K562 (cell line): ENCODE measurements at regions not wholly inside any gene's neighbourhood (a gene's known extent, or its start where the extent isn't known, plus 50 kb on each side); places are given as distances from the start of the nearest gene placed in this dataset.

Experiments
- ATAC-seq: fragments of 200-7000 bp; cut with Tn5 transposase; 3 replicates; pipeline ENCODE4 v1.9.1; 2020; ENCODE audit warnings: moderate library complexity
- BruUV-seq: library from RNA; stranded (reverse); fragments of 400-500 nt; replicated peaks from 2 replicates; lab custom pipeline; 2021; lab: Mats Ljungman, UMichigan
- CTCF ChIA-PET: fragments of 300-600 bp; formaldehyde crosslinking; extraction: SDS; loops from one replicate; lab custom pipeline; 2021; ENCODE audit warnings: low intra/inter-chr PET ratio; lab: Yijun Ruan, JAX
- POLR2A ChIA-PET: fragments of 300-600, 350-650 bp; sonication (Branson Sonifier 250); formaldehyde crosslinking; extraction: SDS; loops from one replicate; lab custom pipeline; 2021; ENCODE audit warnings: antibody characterized with exemption, inconsistent platforms; lab: Yijun Ruan, JAX
- DNase-seq, 4 experiments: peaks; one replicate each; pipeline versions ENCODE4 v3.0.0 to v3.0.0-alpha.2; 2011 to 2018; ENCODE audit warnings: low spot score in 3 of 4, mixed read lengths in 3 of 4; ENCODE audit errors: extremely low read depth in 1 of 4
- FAIRE-seq: peaks from 2 replicates; lab custom pipeline; 2011; peaks lifted over from hg19 to GRCh38; lab: Jason Lieb, UNC
- H2AFZ ChIP-seq: 2 replicates; pipeline ENCODE4 v1.6.0; 2011; ENCODE audit warnings: low read depth, low read length, control low read depth, inconsistent platforms
- H3K27ac ChIP-seq: fragments of 200-600 bp; 3 replicates; pipeline ENCODE4 v1.8.0; 2011; ENCODE audit warnings: low read depth, mild to moderate bottlenecking, control low read depth, inconsistent platforms, low read length, moderate library complexity, mixed read lengths; ENCODE audit errors: extremely low read depth
- H3K27me3 ChIP-seq, 2 experiments: fragments of 300-600 bp in 1 of 2; 2 replicates in 1 of 2; 3 replicates in 1 of 2; pipeline versions ENCODE4 v1.6.0 to v1.8.0; 2011; ENCODE audit warnings: inconsistent platforms in 2 of 2, low read length in 2 of 2, mild to moderate bottlenecking in 1 of 2, mixed read lengths in 1 of 2, moderate library complexity in 1 of 2; ENCODE audit not compliant: control insufficient read depth in 2 of 2, insufficient read depth in 2 of 2
- H3K36me3 ChIP-seq: fragments of 300-600 bp; 3 replicates; pipeline ENCODE4 v1.8.0; 2011; ENCODE audit warnings: mild to moderate bottlenecking, low read length, inconsistent platforms; ENCODE audit not compliant: control insufficient read depth, insufficient read depth
- H3K4me1 ChIP-seq, 2 experiments: fragments of 200-600 bp in 1 of 2; replicated peaks in 1 of 2; 2 replicates in 1 of 2; 3 replicates in 1 of 2; pipeline versions ENCODE4 v1.5.1 to v1.8.0; 2011; ENCODE audit warnings: inconsistent platforms in 2 of 2, low read length in 2 of 2, mild to moderate bottlenecking in 1 of 2, mixed read lengths in 1 of 2, moderate library complexity in 1 of 2; ENCODE audit not compliant: control insufficient read depth in 2 of 2, insufficient read depth in 2 of 2
- H3K4me2 ChIP-seq: 2 replicates; pipeline ENCODE4 v1.6.1; 2011; ENCODE audit warnings: low read length, control low read depth, inconsistent platforms, mixed read lengths; ENCODE audit not compliant: insufficient read depth
- H3K4me3 ChIP-seq: fragments of 200-600 bp; sonication (generic), shearing (Covaris generic); 2 replicates; pipeline ENCODE4 v1.5.1; 2016; ENCODE audit warnings: control low read depth, inconsistent platforms
- H3K79me2 ChIP-seq: fragments of 200-600 bp; 3 replicates; pipeline ENCODE4 v1.8.0; 2011; ENCODE audit warnings: low read length, inconsistent platforms; ENCODE audit not compliant: control insufficient read depth, insufficient read depth
- H3K9ac ChIP-seq, 2 experiments: 2 replicates each; pipeline versions ENCODE4 v1.6.0 to v1.6.1; 2011; ENCODE audit warnings: low read depth in 2 of 2, low read length in 2 of 2, control low read depth in 1 of 2, inconsistent platforms in 1 of 2, mild to moderate bottlenecking in 1 of 2, mixed read lengths in 1 of 2; ENCODE audit not compliant: insufficient read depth in 1 of 2
- H3K9me1 ChIP-seq: one replicate; pipeline ENCODE4 v1.6.0; 2011; ENCODE audit warnings: inconsistent platforms, mild to moderate bottlenecking, low read length, moderate library complexity; ENCODE audit not compliant: control insufficient read depth, insufficient read depth
- H3K9me3 ChIP-seq: replicated peaks from 2 replicates; pipeline ENCODE4 v1.5.1; 2011; ENCODE audit warnings: low read depth, low read length, inconsistent platforms; ENCODE audit not compliant: control insufficient read depth, insufficient read depth
- H4K20me1 ChIP-seq: replicated peaks from 2 replicates; pipeline ENCODE4 v1.6.1; 2011; ENCODE audit warnings: low read length, inconsistent platforms, mixed read lengths; ENCODE audit not compliant: control insufficient read depth, insufficient read depth
- BRD9 ChIP-seq: fragments of 450-650 bp; IDR thresholded peaks from 2 replicates; pipeline ENCODE4 v1.6.1; 2018; ENCODE audit warnings: low read depth; ENCODE audit not compliant: partially characterized antibody
- FOXM1 ChIP-seq, 2 experiments: fragments of 450-650 bp in 1 of 2; sonication (generic) in 1 of 2; formaldehyde crosslinking in 1 of 2; IDR thresholded peaks; 2 replicates each; pipeline versions ENCODE4 v1.6.1 to v1.9.0; 2017 to 2022; ENCODE audit warnings: low read depth in 2 of 2, mild to moderate bottlenecking in 2 of 2, missing genetic modification reagents in 1 of 2, moderate library complexity in 1 of 2
- ILF3 ChIP-seq: fragments of 450-650 bp; IDR thresholded peaks from 2 replicates; pipeline ENCODE4 v1.6.1; 2018; ENCODE audit warnings: antibody characterized with exemption, mild to moderate bottlenecking, moderate library complexity, borderline replicate concordance
- POLR2AphosphoS5 ChIP-seq: IDR thresholded peaks from 2 replicates; pipeline ENCODE4 v1.6.1; 2011; ENCODE audit warnings: mild to moderate bottlenecking, low read depth, low read length, moderate library complexity; ENCODE audit not compliant: control insufficient read depth, insufficient read depth
- SREBF1 ChIP-seq: fragments of 150-350 bp; IDR thresholded peaks from 2 replicates; pipeline ENCODE4 v1.6.1; 2014; ENCODE audit warnings: antibody characterized with exemption, low read depth, low read length, borderline replicate concordance
- WGBS: fragments of 100-300 bp; shearing (Covaris generic); methylation state at CpG from one replicate; pipeline ENCODE4 v1.1.6; 2016; ENCODE audit warnings: low coverage, mixed read lengths; ENCODE audit not compliant: insufficient coverage; ENCODE audit errors: missing lambda C conversion rate; 5-methylcytosine and 5-hydroxymethylcytosine counted together
- in situ Hi-C: fragments of 300-500 bp; cut with MboI; formaldehyde crosslinking; loops from 4 replicates; pipeline ENCODE4 v1.15.0; 2018; ENCODE audit warnings: inconsistent platforms, mixed read lengths
- intact Hi-C: fragments of 100-400 bp; cut with micrococcal nuclease; formaldehyde crosslinking; loops from 2 replicates; pipeline ENCODE4 v1.14.2; 2022
- TF ChIP-seq, protein P1 (sequence below): fragments of 450-650 bp; formaldehyde crosslinking; IDR thresholded peaks from 2 replicates; pipeline ENCODE4 v1.4.0; 2022; ENCODE audit warnings: missing genetic modification characterization
- TF ChIP-seq, protein P2 (sequence below): fragments of 450-650 bp; formaldehyde crosslinking; IDR thresholded peaks from 2 replicates; pipeline ENCODE4 v1.4.0; 2022; ENCODE audit warnings: missing genetic modification characterization
- TF ChIP-seq, protein P3 (sequence below): fragments of 450-650 bp; formaldehyde crosslinking; IDR thresholded peaks from 2 replicates; pipeline ENCODE4 v1.4.0; 2022; ENCODE audit warnings: mild to moderate bottlenecking, moderate library complexity
- TF ChIP-seq, protein P4 (sequence below), 2 experiments: fragments of 450-650 bp; IDR thresholded peaks; 2 replicates each; pipeline ENCODE4 v1.6.1; 2016; ENCODE audit warnings: mild to moderate bottlenecking in 2 of 2, borderline replicate concordance in 1 of 2, low read depth in 1 of 2, moderate library complexity in 1 of 2

DNA sequence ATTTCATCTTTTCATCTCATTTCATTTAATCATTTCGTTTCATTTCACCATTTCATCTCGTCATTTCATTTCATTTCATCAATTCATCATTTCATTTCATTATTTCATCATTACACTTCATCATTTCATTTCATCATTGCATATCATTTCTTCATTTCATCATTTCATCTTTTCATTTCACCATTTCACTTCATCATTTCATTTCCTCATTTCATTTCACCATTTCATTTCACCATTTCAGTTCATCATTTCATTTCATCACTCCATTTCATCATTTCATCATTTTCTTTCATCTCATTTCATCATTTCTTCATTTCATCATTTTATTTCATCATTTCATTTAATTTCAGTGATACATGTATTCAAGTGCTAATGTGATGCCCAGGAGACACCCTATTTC is 127.1 kb downstream of the ANKRD30BL start:
- no peak overlapping the region for H3K27ac ChIP-seq
- H2AFZ ChIP-seq: no peak overlapping the region
- BruUV-seq: no TSS peak
- H3K4me3 ChIP-seq: no peak overlapping the region
- in situ Hi-C loops (loop anchor here (25.0 kb wide), 1 partner anchor 103 kb away; no protein-coding TSS in a partner anchor), intact Hi-C loops (no loop called here)
- ChIA-PET CTCF (interaction anchor here (0.7 kb wide), 1 partner anchor 491 kb away, joined by 3 read pairs; no protein-coding TSS in a partner anchor), POLR2A (no interaction called here)
- no peak overlapping the region for H3K9ac ChIP-seq
- H3K79me2 ChIP-seq: no peaks in the 10 kb centered on the region
- no peak overlapping the region for H3K4me2 ChIP-seq
- no peaks in the 10 kb centered on the region for H3K36me3 ChIP-seq
- H4K20me1 ChIP-seq: no peaks in the 10 kb centered on the region
- no peaks in the 10 kb centered on the region for H3K9me3 ChIP-seq
- no peak for ATAC-seq
- no peak for DNase-seq
- FAIRE-seq: no peak
- H3K27me3 ChIP-seq: peaks cover 11 to 14% of the 10 kb centered on the region in 2 experiments; a peak in 3 of 5 replicates
- WGBS: 0% methylated on average over 2 of the region's 2 CpGs
- no peaks in the 10 kb centered on the region for H3K9me1 ChIP-seq
- H3K4me1 ChIP-seq: peaks cover 0 to 14% of the 10 kb centered on the region in 2 experiments; a peak in 2 of 5 replicates
- TF ChIP-seq BRD9: no peak
- TF ChIP-seq, protein P1, sequence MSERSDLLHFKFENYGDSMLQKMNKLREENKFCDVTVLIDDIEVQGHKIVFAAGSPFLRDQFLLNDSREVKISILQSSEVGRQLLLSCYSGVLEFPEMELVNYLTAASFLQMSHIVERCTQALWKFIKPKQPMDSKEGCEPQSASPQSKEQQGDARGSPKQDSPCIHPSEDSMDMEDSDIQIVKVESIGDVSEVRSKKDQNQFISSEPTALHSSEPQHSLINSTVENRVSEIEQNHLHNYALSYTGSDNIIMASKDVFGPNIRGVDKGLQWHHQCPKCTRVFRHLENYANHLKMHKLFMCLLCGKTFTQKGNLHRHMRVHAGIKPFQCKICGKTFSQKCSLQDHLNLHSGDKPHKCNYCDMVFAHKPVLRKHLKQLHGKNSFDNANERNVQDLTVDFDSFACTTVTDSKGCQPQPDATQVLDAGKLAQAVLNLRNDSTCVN (CRISPR knock-in tag): no peak
- no peak for TF ChIP-seq ILF3
- TF ChIP-seq FOXM1 (IDR thresholded peaks at IDR 0.05; ENCODE audit: low read depth): no peak
- TF ChIP-seq FOXM1 (CRISPR knock-in tag; IDR thresholded peaks at IDR 0.05; ENCODE audit: low read depth): no peak
- TF ChIP-seq, protein P2, sequence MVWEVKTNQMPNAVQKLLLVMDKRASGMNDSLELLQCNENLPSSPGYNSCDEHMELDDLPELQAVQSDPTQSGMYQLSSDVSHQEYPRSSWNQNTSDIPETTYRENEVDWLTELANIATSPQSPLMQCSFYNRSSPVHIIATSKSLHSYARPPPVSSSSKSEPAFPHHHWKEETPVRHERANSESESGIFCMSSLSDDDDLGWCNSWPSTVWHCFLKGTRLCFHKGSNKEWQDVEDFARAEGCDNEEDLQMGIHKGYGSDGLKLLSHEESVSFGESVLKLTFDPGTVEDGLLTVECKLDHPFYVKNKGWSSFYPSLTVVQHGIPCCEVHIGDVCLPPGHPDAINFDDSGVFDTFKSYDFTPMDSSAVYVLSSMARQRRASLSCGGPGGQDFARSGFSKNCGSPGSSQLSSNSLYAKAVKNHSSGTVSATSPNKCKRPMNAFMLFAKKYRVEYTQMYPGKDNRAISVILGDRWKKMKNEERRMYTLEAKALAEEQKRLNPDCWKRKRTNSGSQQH (CRISPR knock-in tag): no peak
- TF ChIP-seq, protein P3, sequence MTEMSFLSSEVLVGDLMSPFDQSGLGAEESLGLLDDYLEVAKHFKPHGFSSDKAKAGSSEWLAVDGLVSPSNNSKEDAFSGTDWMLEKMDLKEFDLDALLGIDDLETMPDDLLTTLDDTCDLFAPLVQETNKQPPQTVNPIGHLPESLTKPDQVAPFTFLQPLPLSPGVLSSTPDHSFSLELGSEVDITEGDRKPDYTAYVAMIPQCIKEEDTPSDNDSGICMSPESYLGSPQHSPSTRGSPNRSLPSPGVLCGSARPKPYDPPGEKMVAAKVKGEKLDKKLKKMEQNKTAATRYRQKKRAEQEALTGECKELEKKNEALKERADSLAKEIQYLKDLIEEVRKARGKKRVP (CRISPR knock-in tag): no peak
- no peak for TF ChIP-seq SREBF1
- no peak for TF ChIP-seq POLR2AphosphoS5
- TF ChIP-seq, protein P4, sequence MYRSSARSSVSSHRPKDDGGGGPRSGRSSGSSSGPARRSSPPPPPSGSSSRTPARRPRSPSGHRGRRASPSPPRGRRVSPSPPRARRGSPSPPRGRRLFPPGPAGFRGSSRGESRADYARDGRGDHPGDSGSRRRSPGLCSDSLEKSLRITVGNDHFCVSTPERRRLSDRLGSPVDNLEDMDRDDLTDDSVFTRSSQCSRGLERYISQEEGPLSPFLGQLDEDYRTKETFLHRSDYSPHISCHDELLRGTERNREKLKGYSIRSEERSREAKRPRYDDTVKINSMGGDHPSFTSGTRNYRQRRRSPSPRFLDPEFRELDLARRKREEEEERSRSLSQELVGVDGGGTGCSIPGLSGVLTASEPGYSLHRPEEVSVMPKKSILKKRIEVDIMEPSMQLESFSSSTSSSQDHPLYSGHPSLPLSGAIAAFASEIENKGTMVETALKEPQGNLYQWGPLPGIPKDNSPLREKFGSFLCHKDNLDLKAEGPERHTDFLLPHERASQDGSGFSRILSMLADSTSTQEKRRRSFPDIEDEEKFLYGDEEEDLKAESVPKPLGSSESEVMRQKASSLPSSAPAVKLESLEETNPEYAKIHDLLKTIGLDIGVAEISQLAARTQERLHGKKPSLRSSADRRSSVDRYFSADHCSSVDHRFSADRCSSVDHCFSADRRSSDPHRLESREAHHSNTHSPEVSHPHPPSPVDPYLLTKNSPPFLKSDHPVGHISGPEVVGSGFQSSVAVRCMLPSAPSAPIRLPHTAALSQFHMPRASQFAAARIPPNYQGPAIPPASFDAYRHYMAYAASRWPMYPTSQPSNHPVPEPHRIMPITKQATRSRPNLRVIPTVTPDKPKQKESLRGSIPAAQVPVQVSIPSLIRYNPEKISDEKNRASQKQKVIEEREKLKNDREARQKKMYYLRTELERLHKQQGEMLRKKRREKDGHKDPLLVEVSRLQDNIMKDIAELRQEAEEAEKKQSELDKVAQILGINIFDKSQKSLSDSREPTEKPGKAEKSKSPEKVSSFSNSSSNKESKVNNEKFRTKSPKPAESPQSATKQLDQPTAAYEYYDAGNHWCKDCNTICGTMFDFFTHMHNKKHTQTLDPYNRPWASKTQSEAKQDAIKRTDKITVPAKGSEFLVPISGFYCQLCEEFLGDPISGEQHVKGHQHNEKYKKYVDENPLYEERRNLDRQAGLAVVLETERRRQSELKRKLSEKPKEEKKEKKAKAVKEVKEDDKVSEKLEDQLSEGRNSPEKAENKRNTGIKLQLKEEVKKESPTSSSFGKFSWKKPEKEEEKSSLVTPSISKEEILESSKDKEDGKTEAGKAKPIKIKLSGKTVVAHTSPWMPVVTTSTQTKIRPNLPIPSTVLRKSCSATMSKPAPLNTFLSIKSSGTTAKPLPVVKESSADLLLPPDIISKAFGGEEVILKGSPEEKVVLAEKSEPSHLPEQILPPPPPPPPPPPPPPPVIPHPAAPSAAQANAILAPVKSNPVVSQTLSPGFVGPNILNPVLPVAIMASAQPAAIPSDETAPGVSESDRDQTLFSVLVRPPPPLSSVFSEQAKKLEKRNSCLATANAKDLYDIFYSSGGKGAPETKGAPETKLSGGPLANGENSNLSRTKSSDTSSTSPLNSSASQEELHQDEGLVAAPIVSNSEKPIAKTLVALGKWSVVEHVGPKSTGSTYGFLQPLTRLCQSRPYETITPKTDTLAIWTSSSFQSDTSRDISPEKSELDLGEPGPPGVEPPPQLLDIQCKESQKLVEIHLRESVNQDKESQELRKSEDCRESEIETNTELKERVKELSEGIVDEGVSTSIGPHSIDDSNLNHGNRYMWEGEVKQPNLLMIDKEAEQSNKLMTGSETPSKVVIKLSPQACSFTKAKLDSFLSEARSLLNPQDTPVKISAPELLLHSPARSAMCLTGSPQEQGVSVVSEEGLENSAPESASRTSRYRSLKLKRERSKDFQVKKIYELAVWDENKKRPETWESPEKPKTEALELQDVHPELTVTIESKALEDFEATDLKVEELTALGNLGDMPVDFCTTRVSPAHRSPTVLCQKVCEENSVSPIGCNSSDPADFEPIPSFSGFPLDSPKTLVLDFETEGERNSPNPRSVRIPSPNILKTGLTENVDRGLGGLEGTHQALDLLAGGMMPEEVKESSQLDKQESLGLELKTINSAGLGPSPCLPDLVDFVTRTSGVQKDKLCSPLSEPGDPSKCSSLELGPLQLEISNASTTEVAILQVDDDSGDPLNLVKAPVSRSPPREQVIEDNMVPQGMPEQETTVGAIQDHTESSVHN (IDR thresholded peaks at IDR 0.05; ENCODE audit: borderline replicate concordance in 1 of 2, low read depth in 1 of 2): peak in 1 of 2 experiments; percentile 52; a peak in 2 of 4 replicates
